ENCODE measurements at regions not wholly inside any gene's neighbourhood (a gene's known extent, or its start where the extent isn't known, plus 50 kb on each side); places are given as distances from the start of the nearest gene placed in this dataset.

DNA sequence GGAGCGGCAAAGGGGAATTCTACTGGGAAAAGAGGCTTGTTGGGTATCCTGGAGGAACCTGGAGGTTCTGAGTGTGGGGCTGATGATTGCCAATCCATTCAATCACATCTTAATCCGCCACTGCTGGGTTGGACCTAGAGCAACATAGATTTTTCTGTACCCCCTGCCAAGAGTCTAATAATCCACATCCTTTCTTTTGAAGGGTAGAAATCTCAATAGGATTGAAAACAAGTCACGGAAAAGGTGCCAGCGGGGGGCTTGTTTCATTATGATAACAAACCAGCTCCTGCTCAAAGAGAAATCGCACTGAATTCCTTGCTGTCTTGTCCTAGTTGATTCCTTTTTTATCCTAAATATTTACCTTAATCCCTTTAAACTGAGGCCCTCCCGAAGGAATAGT is 528.5 kb downstream of the ADGRL2 start:
- TF ChIP-seq SIN3A (IDR thresholded peaks at IDR 0.05; ENCODE audit: borderline replicate concordance, insufficient read depth, low read length) = no peak
- no peak for TF ChIP-seq POLR2AphosphoS5 (IDR thresholded peaks at IDR 0.05; ENCODE audit: low read depth, low read length)
- no peak for TF ChIP-seq FOXP2 (optimal IDR thresholded peaks at IDR 0.05; ENCODE audit: borderline replicate concordance, extremely low read depth, extremely low read length, insufficient read depth)
- TF ChIP-seq TAF1 (IDR thresholded peaks at IDR 0.05; ENCODE audit: borderline replicate concordance, insufficient read depth, low read length) = no peak
- TF ChIP-seq, protein P1, sequence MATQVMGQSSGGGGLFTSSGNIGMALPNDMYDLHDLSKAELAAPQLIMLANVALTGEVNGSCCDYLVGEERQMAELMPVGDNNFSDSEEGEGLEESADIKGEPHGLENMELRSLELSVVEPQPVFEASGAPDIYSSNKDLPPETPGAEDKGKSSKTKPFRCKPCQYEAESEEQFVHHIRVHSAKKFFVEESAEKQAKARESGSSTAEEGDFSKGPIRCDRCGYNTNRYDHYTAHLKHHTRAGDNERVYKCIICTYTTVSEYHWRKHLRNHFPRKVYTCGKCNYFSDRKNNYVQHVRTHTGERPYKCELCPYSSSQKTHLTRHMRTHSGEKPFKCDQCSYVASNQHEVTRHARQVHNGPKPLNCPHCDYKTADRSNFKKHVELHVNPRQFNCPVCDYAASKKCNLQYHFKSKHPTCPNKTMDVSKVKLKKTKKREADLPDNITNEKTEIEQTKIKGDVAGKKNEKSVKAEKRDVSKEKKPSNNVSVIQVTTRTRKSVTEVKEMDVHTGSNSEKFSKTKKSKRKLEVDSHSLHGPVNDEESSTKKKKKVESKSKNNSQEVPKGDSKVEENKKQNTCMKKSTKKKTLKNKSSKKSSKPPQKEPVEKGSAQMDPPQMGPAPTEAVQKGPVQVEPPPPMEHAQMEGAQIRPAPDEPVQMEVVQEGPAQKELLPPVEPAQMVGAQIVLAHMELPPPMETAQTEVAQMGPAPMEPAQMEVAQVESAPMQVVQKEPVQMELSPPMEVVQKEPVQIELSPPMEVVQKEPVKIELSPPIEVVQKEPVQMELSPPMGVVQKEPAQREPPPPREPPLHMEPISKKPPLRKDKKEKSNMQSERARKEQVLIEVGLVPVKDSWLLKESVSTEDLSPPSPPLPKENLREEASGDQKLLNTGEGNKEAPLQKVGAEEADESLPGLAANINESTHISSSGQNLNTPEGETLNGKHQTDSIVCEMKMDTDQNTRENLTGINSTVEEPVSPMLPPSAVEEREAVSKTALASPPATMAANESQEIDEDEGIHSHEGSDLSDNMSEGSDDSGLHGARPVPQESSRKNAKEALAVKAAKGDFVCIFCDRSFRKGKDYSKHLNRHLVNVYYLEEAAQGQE (IDR thresholded peaks at IDR 0.05; ENCODE audit: insufficient read depth in 1 of 2, low read depth in 2 of 2, low read length in 2 of 2) = no peak

DNA sequence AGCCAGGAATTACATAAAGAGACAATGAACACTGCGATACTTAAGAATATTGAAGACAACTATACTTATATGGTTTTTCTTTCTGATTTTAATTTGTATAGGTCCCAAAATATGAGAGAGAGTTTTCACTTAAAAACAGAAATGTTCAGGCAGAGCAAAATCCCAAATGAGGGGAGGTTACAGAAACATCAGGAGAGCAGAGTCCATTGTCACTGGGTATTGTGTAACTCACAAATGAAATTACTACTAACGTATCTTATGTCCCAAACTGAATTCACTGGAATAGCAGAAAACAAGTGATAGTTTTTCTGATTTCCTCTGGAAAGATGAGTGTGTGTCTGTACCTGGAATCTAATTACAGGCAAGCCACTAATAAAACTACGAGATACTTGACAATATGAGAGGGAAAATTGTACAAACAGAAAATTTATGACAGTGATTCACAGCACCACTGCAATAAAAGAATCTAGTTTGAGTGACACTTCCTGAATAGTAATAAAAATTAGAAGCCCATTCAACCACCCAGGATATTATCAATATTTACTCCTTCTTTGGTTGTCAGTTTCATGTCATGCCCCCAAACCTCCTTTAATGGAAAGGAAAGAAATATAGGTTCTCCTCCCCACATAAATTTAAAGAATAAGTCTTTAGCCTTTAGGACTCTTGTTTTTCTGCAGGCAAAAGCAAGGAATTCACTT is 522.6 kb downstream of the ADGRL2 start:
- no peak for TF ChIP-seq FOXP2 (optimal IDR thresholded peaks at IDR 0.05; ENCODE audit: borderline replicate concordance, extremely low read depth, extremely low read length, insufficient read depth)
- TF ChIP-seq, protein P1 (IDR thresholded peaks at IDR 0.05; ENCODE audit: insufficient read depth in 1 of 2, low read depth in 2 of 2, low read length in 2 of 2) = no peak
- TF ChIP-seq SIN3A (IDR thresholded peaks at IDR 0.05; ENCODE audit: borderline replicate concordance, insufficient read depth, low read length) = no peak
- no peak for TF ChIP-seq POLR2AphosphoS5 (IDR thresholded peaks at IDR 0.05; ENCODE audit: low read depth, low read length)
- TF ChIP-seq TAF1 (IDR thresholded peaks at IDR 0.05; ENCODE audit: borderline replicate concordance, insufficient read depth, low read length) = no peak

DNA sequence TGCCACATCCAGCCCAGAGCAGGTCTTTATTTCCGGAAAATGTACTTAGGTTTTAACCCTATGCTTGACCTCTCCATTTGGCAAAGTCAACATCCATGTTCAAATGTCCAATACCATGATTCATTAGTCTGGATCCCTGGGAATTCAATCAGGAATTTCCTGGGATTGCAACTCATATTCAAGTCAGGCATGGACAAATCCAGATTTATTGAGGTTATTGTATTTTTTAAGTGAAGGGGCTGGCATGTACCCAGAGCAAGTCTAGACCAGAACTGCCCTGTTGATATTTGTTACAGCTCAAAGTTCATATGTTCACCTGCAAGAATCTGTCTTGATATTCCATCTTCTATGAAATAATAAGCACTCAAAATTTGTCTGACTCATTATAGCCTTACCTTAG is 521.1 kb downstream of the ADGRL2 start:
- TF ChIP-seq FOXP2 (optimal IDR thresholded peaks at IDR 0.05; ENCODE audit: borderline replicate concordance, extremely low read depth, extremely low read length, insufficient read depth) (no peak), SIN3A (IDR thresholded peaks at IDR 0.05; ENCODE audit: borderline replicate concordance, insufficient read depth, low read length) (no peak), POLR2AphosphoS5 (IDR thresholded peaks at IDR 0.05; ENCODE audit: low read depth, low read length) (no peak), TAF1 (IDR thresholded peaks at IDR 0.05; ENCODE audit: borderline replicate concordance, insufficient read depth, low read length) (no peak)
- TF ChIP-seq, protein P1 (IDR thresholded peaks at IDR 0.05; ENCODE audit: insufficient read depth in 1 of 2, low read depth in 2 of 2, low read length in 2 of 2) = no peak

DNA sequence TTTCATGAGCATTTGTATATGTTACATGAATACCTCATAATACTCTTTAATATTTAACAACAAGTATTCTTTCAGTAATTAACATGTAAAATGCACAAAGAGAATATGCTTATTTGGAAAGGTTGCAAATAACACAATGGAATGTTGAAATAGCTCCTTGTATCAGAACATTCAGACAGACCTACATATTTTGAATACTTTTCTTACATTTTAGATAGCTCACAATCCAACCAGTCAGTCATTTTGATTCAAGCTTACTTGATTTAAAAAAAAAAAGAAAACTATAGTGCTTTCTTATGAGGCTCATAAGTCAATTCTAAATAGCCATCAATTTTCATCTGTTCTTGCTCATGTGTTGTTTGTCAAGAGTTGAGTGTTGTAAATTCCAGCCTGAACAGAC is 518.8 kb downstream of the ADGRL2 start:
- TF ChIP-seq TAF1 (IDR thresholded peaks at IDR 0.05; ENCODE audit: borderline replicate concordance, insufficient read depth, low read length) (no peak), SIN3A (IDR thresholded peaks at IDR 0.05; ENCODE audit: borderline replicate concordance, insufficient read depth, low read length) (no peak), FOXP2 (optimal IDR thresholded peaks at IDR 0.05; ENCODE audit: borderline replicate concordance, extremely low read depth, extremely low read length, insufficient read depth) (no peak), POLR2AphosphoS5 (IDR thresholded peaks at IDR 0.05; ENCODE audit: low read depth, low read length) (no peak)
- TF ChIP-seq, protein P1 (IDR thresholded peaks at IDR 0.05; ENCODE audit: insufficient read depth in 1 of 2, low read depth in 2 of 2, low read length in 2 of 2) = no peak
